ENCODE measurements at regions not wholly inside any gene's neighbourhood (a gene's known extent, or its start where the extent isn't known, plus 50 kb on each side); places are given as distances from the start of the nearest gene placed in this dataset.

- TF ChIP-seq, protein P1, sequence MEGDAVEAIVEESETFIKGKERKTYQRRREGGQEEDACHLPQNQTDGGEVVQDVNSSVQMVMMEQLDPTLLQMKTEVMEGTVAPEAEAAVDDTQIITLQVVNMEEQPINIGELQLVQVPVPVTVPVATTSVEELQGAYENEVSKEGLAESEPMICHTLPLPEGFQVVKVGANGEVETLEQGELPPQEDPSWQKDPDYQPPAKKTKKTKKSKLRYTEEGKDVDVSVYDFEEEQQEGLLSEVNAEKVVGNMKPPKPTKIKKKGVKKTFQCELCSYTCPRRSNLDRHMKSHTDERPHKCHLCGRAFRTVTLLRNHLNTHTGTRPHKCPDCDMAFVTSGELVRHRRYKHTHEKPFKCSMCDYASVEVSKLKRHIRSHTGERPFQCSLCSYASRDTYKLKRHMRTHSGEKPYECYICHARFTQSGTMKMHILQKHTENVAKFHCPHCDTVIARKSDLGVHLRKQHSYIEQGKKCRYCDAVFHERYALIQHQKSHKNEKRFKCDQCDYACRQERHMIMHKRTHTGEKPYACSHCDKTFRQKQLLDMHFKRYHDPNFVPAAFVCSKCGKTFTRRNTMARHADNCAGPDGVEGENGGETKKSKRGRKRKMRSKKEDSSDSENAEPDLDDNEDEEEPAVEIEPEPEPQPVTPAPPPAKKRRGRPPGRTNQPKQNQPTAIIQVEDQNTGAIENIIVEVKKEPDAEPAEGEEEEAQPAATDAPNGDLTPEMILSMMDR (IDR thresholded peaks at IDR 0.05), result no peak
- no peak for TF ChIP-seq POLR2A (IDR thresholded peaks at IDR 0.05)
These were observed 91.2 kb downstream of the RPS6KA4 start for GRCh38 chr11:64450168-64450560.

All from esophagus squamous epithelium (tissue), 4 donors.